Peyer's patch (tissue), 4 donors: ENCODE measurements at regions not wholly inside any gene's neighbourhood (a gene's known extent, or its start where the extent isn't known, plus 50 kb on each side); places are given as distances from the start of the nearest gene placed in this dataset.

Experiments used
- POLR2A ChIP-seq, 2 donors: fragments of 450-650 bp; IDR thresholded peaks; one replicate each; pipeline ENCODE4 v1.5.1; 2017; ENCODE audit warnings: antibody characterized with exemption in 2 of 2, mild to moderate bottlenecking in 2 of 2, moderate library complexity in 2 of 2
- TF ChIP-seq, protein P1 (sequence below), 6 experiments: fragments of 450-650 bp in 4 of 6; fragments of 200-600 bp in 2 of 6; sonication (generic) in 1 of 6; IDR thresholded peaks; one replicate each; pipeline ENCODE4 v1.5.1; 2017 to 2019; ENCODE audit warnings: antibody characterized with exemption in 6 of 6, mild to moderate bottlenecking in 3 of 6, moderate library complexity in 1 of 6

GRCh38 chr5:156239800-156240199 lies 87.2 kb upstream of the SGCD start:
- TF ChIP-seq, protein P1, sequence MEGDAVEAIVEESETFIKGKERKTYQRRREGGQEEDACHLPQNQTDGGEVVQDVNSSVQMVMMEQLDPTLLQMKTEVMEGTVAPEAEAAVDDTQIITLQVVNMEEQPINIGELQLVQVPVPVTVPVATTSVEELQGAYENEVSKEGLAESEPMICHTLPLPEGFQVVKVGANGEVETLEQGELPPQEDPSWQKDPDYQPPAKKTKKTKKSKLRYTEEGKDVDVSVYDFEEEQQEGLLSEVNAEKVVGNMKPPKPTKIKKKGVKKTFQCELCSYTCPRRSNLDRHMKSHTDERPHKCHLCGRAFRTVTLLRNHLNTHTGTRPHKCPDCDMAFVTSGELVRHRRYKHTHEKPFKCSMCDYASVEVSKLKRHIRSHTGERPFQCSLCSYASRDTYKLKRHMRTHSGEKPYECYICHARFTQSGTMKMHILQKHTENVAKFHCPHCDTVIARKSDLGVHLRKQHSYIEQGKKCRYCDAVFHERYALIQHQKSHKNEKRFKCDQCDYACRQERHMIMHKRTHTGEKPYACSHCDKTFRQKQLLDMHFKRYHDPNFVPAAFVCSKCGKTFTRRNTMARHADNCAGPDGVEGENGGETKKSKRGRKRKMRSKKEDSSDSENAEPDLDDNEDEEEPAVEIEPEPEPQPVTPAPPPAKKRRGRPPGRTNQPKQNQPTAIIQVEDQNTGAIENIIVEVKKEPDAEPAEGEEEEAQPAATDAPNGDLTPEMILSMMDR (IDR thresholded peaks at IDR 0.05): no peak
- TF ChIP-seq POLR2A (IDR thresholded peaks at IDR 0.05): no peak
